ENCODE measurements at regions not wholly inside any gene's neighbourhood (a gene's known extent, or its start where the extent isn't known, plus 50 kb on each side); places are given as distances from the start of the nearest gene placed in this dataset.

DNA sequence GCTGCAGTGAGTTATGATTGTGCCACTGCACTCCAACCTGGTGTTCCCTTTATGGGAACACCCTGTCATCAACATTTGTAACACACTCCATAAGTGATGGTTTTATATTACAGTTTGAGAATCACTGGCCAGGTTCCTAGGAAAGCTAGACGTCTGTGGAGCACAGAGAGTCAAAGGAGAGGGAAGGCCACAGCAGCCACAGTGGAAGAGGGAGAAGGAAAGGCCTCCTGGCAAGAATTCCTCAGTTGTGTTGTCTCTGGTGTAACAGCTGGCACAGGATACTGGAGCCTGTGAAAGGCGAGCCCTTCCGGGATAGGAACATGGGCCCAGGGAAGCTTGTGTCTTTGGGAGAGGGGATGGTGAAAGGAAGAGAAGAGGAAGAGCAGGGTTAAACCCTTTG lies 360.5 kb upstream of the PIK3C3 start:
- H3K4me3 ChIP-seq (ENCODE audit: low read depth in 1 of 2, low read length in 2 of 2) = no peak overlapping the region
- H3K27me3 ChIP-seq (ENCODE audit: control insufficient read depth in 1 of 2, insufficient read depth in 2 of 2, low read length in 2 of 2) = no peaks in the 10 kb centered on the region
- H3K36me3 ChIP-seq (ENCODE audit: control insufficient read depth in 2 of 2, insufficient read depth in 2 of 2, low read length in 1 of 2) = no peaks in the 10 kb centered on the region
- H3K4me1 ChIP-seq (ENCODE audit: control insufficient read depth in 2 of 2, insufficient read depth in 2 of 2, low read length in 1 of 2) = no peaks in the 10 kb centered on the region
- no peak overlapping the region for H3K27ac ChIP-seq (ENCODE audit: low read depth in 2 of 2, low read length in 1 of 2)
- H3K9me3 ChIP-seq (ENCODE audit: control insufficient read depth in 2 of 2, insufficient read depth in 1 of 2, low read depth in 1 of 2, low read length in 1 of 2) = no peaks in the 10 kb centered on the region
- WGBS, 2 donors = 55 to 63% methylated on average over 3 of the region's 3 CpGs

DNA sequence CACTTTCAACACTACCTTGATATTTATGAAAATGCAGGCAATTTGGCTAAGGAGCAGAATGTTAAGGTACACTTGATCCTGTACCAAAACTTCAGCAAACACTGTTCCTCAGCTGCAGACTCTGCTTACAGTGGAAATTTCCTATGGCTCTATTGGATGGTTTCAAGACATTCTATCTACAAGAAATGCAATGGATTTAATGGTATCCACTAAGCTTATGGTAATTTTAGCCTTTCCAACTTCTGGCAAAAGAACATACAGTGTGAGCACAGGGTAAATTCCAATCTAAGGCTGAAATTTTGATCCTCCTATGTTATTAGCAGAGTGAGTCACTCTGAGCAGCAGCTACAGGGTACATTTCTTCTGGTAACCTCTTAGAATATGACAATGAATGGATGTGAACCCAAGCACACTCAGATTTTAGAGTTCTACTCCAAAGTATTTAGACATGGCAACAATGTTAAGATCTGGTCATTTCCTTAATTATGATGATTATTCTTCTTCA lies 361.8 kb upstream of the PIK3C3 start:
- Histone ChIP-seq H3K4me3 (ENCODE audit: low read depth in 1 of 2, low read length in 2 of 2) (no peak overlapping the region), H3K9me3 (ENCODE audit: control insufficient read depth in 2 of 2, insufficient read depth in 1 of 2, low read depth in 1 of 2, low read length in 1 of 2) (no peaks in the 10 kb centered on the region), H3K27ac (ENCODE audit: low read depth in 2 of 2, low read length in 1 of 2) (no peak overlapping the region), H3K36me3 (ENCODE audit: control insufficient read depth in 2 of 2, insufficient read depth in 2 of 2, low read length in 1 of 2) (no peaks in the 10 kb centered on the region), H3K4me1 (ENCODE audit: control insufficient read depth in 2 of 2, insufficient read depth in 2 of 2, low read length in 1 of 2) (no peaks in the 10 kb centered on the region), H3K27me3 (ENCODE audit: control insufficient read depth in 1 of 2, insufficient read depth in 2 of 2, low read length in 2 of 2) (no peaks in the 10 kb centered on the region)

DNA sequence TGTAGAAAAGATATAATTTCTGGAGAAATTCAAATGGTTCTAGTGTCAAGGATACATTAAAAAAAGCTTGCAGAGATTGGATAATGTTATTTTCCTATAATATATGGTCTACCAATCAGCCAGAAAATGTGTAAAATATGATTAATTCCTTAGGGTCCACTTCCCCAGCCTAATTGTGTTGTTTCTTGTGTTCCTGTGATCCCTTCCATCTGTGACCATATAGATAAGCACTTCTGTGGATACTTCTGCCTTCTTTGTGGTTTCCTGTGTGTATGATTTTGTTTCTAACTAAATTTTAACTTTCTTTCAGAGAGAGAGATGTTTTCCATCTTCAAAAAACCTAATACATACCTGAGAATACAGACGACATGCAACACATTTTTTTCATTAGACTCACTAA lies 367.1 kb upstream of the PIK3C3 start:
- WGBS, 2 donors = 43 to 62% methylated on average over 1 of the region's 1 CpG
- no peak overlapping the region for H3K27ac ChIP-seq (ENCODE audit: low read depth in 2 of 2, low read length in 1 of 2)

DNA sequence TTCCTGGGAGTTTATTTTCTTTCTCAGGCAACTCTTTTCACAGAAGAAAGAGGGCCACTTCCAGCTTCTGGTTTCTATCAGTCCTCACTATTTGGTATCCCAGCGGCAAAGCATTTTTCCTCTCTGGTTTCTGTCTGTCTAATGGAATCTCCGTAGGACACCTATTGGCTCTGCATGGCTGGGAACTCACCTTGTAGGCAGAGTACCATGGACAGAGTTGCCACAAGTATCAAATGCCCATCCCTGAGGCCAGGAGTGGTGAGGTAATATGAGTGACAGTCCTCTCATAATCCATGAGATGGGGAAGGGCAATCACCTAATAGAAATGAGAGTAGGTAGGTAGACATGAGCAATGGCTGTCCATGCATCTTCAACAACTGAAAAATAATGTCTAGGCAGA lies 369.5 kb upstream of the PIK3C3 start:
- Histone ChIP-seq H3K4me3 (ENCODE audit: low read depth in 1 of 2, low read length in 2 of 2) (no peak overlapping the region), H3K9me3 (ENCODE audit: control insufficient read depth in 2 of 2, insufficient read depth in 1 of 2, low read depth in 1 of 2, low read length in 1 of 2) (no peaks in the 10 kb centered on the region), H3K36me3 (ENCODE audit: control insufficient read depth in 2 of 2, insufficient read depth in 2 of 2, low read length in 1 of 2) (no peaks in the 10 kb centered on the region), H3K27ac (ENCODE audit: low read depth in 2 of 2, low read length in 1 of 2) (no peak overlapping the region), H3K27me3 (ENCODE audit: control insufficient read depth in 1 of 2, insufficient read depth in 2 of 2, low read length in 2 of 2) (no peaks in the 10 kb centered on the region), H3K4me1 (ENCODE audit: control insufficient read depth in 2 of 2, insufficient read depth in 2 of 2, low read length in 1 of 2) (no peaks in the 10 kb centered on the region)
- WGBS, 2 donors = 73 to 93% methylated on average over 2 of the region's 2 CpGs

More for the DNA sequence above, 367.1 kb upstream of the PIK3C3 start:
- H3K4me3 ChIP-seq (ENCODE audit: low read depth in 1 of 2, low read length in 2 of 2) = no peak overlapping the region
- H3K4me1 ChIP-seq (ENCODE audit: control insufficient read depth in 2 of 2, insufficient read depth in 2 of 2, low read length in 1 of 2) = no peaks in the 10 kb centered on the region
- H3K36me3 ChIP-seq (ENCODE audit: control insufficient read depth in 2 of 2, insufficient read depth in 2 of 2, low read length in 1 of 2) = no peaks in the 10 kb centered on the region
- H3K27me3 ChIP-seq (ENCODE audit: control insufficient read depth in 1 of 2, insufficient read depth in 2 of 2, low read length in 2 of 2) = no peaks in the 10 kb centered on the region
- H3K9me3 ChIP-seq (ENCODE audit: control insufficient read depth in 2 of 2, insufficient read depth in 1 of 2, low read depth in 1 of 2, low read length in 1 of 2) = no peaks in the 10 kb centered on the region

DNA sequence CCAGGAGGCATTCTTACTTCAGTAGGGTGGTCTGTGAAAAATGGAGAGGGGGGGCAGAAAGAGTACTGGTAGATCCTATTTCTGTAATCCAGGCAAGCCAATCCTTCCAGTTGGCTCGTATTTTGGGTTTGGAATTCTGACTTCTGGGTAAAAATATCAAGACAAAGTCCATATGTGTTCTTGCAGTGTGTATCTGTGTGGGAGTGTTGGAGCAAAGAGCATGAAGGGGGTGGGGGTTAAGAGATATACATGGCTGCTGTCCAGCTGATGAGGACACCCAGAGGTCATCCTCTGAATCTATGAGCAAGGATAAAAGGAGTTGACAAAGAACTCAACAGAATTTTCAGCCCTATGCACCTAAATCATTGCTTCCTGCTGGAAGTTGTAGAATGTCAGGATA lies 375.8 kb upstream of the PIK3C3 start:
- Histone ChIP-seq H3K4me1 (ENCODE audit: control insufficient read depth in 2 of 2, insufficient read depth in 2 of 2, low read length in 1 of 2) (no peaks in the 10 kb centered on the region), H3K9me3 (ENCODE audit: control insufficient read depth in 2 of 2, insufficient read depth in 1 of 2, low read depth in 1 of 2, low read length in 1 of 2) (no peaks in the 10 kb centered on the region), H3K27me3 (ENCODE audit: control insufficient read depth in 1 of 2, insufficient read depth in 2 of 2, low read length in 2 of 2) (no peaks in the 10 kb centered on the region), H3K36me3 (ENCODE audit: control insufficient read depth in 2 of 2, insufficient read depth in 2 of 2, low read length in 1 of 2) (no peaks in the 10 kb centered on the region), H3K4me3 (ENCODE audit: low read depth in 1 of 2, low read length in 2 of 2) (no peak overlapping the region), H3K27ac (ENCODE audit: low read depth in 2 of 2, low read length in 1 of 2) (no peak overlapping the region)
- WGBS, 2 donors = 45 to 51% methylated on average over 1 of the region's 1 CpG

DNA sequence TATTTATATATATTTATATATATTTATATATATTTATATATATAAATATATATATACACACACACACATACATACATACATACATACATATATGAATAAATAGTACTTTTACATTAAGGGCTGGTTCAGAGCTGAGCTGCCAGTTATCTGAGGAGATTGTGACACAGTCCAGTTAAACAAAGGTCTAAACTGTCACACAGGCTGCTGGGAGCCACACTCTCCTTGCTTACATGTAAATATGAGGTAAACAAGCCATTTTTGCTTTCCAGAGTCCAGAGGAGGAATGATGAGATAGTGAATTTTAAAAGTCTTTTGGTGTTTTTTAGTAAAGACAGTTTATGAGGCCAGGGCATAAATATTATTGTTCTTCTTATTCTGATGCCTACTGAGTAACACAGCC lies 377.5 kb upstream of the PIK3C3 start:
- Histone ChIP-seq H3K27ac (ENCODE audit: low read depth in 2 of 2, low read length in 1 of 2) (no peak overlapping the region), H3K4me3 (ENCODE audit: low read depth in 1 of 2, low read length in 2 of 2) (no peak overlapping the region), H3K36me3 (ENCODE audit: control insufficient read depth in 2 of 2, insufficient read depth in 2 of 2, low read length in 1 of 2) (no peaks in the 10 kb centered on the region), H3K4me1 (ENCODE audit: control insufficient read depth in 2 of 2, insufficient read depth in 2 of 2, low read length in 1 of 2) (no peaks in the 10 kb centered on the region), H3K9me3 (ENCODE audit: control insufficient read depth in 2 of 2, insufficient read depth in 1 of 2, low read depth in 1 of 2, low read length in 1 of 2) (no peaks in the 10 kb centered on the region), H3K27me3 (ENCODE audit: control insufficient read depth in 1 of 2, insufficient read depth in 2 of 2, low read length in 2 of 2) (no peaks in the 10 kb centered on the region)

DNA sequence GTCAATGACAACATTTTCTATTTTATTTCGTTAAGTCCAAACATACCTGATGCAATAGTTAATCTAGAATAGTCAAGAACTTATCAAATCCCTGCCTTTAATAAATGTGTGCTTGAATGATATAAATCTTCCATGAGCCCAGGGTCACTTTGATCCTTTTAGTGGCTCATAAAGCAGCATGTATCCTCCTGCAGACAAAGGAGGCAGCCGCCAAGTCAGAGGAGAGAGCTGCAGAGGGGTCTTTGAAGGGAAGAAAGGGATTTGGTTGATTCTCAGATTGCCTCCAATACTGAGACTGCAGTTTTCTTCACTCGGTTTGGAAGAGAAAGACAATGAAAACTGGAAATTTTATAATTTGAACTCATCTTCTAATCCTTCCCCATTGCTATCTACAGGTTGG lies 378.4 kb upstream of the PIK3C3 start:
- Histone ChIP-seq H3K4me3 (ENCODE audit: low read depth in 1 of 2, low read length in 2 of 2) (no peak overlapping the region), H3K36me3 (ENCODE audit: control insufficient read depth in 2 of 2, insufficient read depth in 2 of 2, low read length in 1 of 2) (no peaks in the 10 kb centered on the region), H3K27ac (ENCODE audit: low read depth in 2 of 2, low read length in 1 of 2) (no peak overlapping the region), H3K9me3 (ENCODE audit: control insufficient read depth in 2 of 2, insufficient read depth in 1 of 2, low read depth in 1 of 2, low read length in 1 of 2) (no peaks in the 10 kb centered on the region), H3K27me3 (ENCODE audit: control insufficient read depth in 1 of 2, insufficient read depth in 2 of 2, low read length in 2 of 2) (no peaks in the 10 kb centered on the region), H3K4me1 (ENCODE audit: control insufficient read depth in 2 of 2, insufficient read depth in 2 of 2, low read length in 1 of 2) (no peaks in the 10 kb centered on the region)
- 70 to 73% methylated on average over 3 of the region's 3 CpGs for WGBS, 2 donors

DNA sequence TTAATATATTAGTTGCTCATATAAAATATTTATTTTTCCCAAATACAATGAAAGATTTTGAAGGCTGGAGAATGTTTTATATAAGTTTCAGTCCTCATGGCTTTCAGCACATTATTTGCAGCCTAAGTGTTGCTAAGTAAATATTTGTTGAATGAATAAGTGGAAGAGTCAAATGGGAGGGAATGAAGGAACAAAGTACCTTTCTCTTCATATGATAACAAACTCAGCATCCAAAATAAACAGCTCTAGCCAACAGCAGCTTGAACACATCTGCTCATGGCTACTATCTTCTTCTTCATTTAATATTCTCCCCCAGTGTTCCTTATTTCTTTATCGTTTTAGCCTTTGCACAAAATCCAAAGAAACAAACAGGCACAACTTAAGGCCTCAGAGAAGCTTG lies 385.2 kb upstream of the PIK3C3 start:
- H3K27ac ChIP-seq (ENCODE audit: low read depth in 2 of 2, low read length in 1 of 2) = no peak overlapping the region
- H3K9me3 ChIP-seq (ENCODE audit: control insufficient read depth in 2 of 2, insufficient read depth in 1 of 2, low read depth in 1 of 2, low read length in 1 of 2) = no peaks in the 10 kb centered on the region
- H3K4me1 ChIP-seq (ENCODE audit: control insufficient read depth in 2 of 2, insufficient read depth in 2 of 2, low read length in 1 of 2) = no peaks in the 10 kb centered on the region
- H3K27me3 ChIP-seq (ENCODE audit: control insufficient read depth in 1 of 2, insufficient read depth in 2 of 2, low read length in 2 of 2) = no peaks in the 10 kb centered on the region
- no peak overlapping the region for H3K4me3 ChIP-seq (ENCODE audit: low read depth in 1 of 2, low read length in 2 of 2)
- H3K36me3 ChIP-seq (ENCODE audit: control insufficient read depth in 2 of 2, insufficient read depth in 2 of 2, low read length in 1 of 2) = no peaks in the 10 kb centered on the region
- WGBS, 2 donors = 69 to 71% methylated on average over 1 of the region's 1 CpG

DNA sequence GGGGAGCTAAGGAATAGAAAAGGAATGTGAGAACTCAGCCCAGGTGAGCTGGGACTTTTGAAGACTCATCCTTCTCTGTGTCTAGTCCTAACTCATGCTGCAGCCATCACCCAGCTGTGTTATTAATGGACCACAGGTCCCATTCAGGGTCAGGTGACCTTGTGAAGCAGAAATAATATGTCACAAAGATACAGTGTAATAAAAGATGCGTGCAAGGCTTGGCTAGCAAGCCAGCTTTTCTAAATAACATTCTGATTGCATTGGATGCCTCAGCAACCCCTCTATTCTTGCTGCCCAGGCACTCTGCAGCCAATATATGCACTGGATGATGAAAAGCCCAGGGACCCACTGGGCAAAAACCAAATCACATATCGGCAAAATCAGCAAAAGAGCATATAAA lies 393.1 kb upstream of the PIK3C3 start:
- H3K27me3 ChIP-seq (ENCODE audit: control insufficient read depth in 1 of 2, insufficient read depth in 2 of 2, low read length in 2 of 2) = no peaks in the 10 kb centered on the region
- no peaks in the 10 kb centered on the region for H3K4me1 ChIP-seq (ENCODE audit: control insufficient read depth in 2 of 2, insufficient read depth in 2 of 2, low read length in 1 of 2)
- H3K27ac ChIP-seq (ENCODE audit: low read depth in 2 of 2, low read length in 1 of 2) = no peak overlapping the region
- no peaks in the 10 kb centered on the region for H3K36me3 ChIP-seq (ENCODE audit: control insufficient read depth in 2 of 2, insufficient read depth in 2 of 2, low read length in 1 of 2)
- no peak overlapping the region for H3K4me3 ChIP-seq (ENCODE audit: low read depth in 1 of 2, low read length in 2 of 2)
- 70 to 82% methylated on average over 2 of the region's 2 CpGs for WGBS, 2 donors
- H3K9me3 ChIP-seq (ENCODE audit: control insufficient read depth in 2 of 2, insufficient read depth in 1 of 2, low read depth in 1 of 2, low read length in 1 of 2) = no peaks in the 10 kb centered on the region

DNA sequence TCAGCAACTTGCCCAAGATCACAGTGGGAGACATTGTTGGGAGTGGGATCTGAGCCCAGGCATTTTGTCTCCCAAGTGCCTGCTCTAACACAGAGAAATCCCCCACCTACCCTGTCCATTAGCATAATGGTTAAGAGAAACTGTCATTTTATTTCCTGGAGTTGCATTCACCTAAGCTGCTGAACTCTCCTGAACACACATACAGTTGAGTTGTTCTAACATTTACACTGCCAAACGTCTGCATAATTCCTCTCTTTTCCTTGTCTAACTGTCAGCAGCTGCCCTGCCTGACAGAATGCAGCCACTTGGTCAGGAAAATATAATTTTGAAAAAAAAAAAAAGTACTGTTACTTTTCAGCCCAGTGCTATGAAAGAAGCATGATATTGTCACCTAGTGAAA lies 396.3 kb upstream of the PIK3C3 start:
- H3K36me3 ChIP-seq (ENCODE audit: control insufficient read depth in 2 of 2, insufficient read depth in 2 of 2, low read length in 1 of 2) = no peaks in the 10 kb centered on the region
- H3K27ac ChIP-seq (ENCODE audit: low read depth in 2 of 2, low read length in 1 of 2) = no peak overlapping the region
- H3K4me1 ChIP-seq (ENCODE audit: control insufficient read depth in 2 of 2, insufficient read depth in 2 of 2, low read length in 1 of 2) = no peaks in the 10 kb centered on the region
- H3K27me3 ChIP-seq (ENCODE audit: control insufficient read depth in 1 of 2, insufficient read depth in 2 of 2, low read length in 2 of 2) = no peaks in the 10 kb centered on the region
- H3K9me3 ChIP-seq (ENCODE audit: control insufficient read depth in 2 of 2, insufficient read depth in 1 of 2, low read depth in 1 of 2, low read length in 1 of 2) = no peaks in the 10 kb centered on the region
- WGBS, 2 donors = 30 to 40% methylated on average over 1 of the region's 1 CpG
- H3K4me3 ChIP-seq (ENCODE audit: low read depth in 1 of 2, low read length in 2 of 2) = no peak overlapping the region

Measured in esophagus (tissue), 2 donors.